ENCODE measurements at regions not wholly inside any gene's neighbourhood (a gene's known extent, or its start where the extent isn't known, plus 50 kb on each side); places are given as distances from the start of the nearest gene placed in this dataset.
A peak's percentile ranks its signal among the peaks of the same experiment; 100 is the strongest.

DNA sequence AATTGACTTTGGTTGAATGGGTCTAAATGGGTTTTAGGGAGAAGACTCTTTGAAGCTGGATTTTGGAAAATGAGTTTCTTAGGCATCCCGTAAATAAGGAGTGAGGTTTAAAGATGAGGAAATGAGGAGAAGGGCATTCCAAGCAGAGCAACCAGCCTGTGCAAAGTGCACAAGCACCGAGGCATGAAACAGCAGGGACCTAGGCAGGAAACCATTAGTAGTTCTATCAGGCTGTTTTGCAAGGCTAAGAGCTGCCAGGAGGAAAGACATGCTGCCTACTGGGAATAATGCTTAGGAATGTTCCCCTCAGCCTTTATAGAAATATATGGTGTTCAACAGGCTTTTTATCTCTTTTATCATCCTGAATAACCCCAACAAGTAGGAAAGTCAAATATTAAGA is 153.1 kb upstream of the FGGY start:
- DNase-seq (ENCODE audit: low read depth in 2 of 2): no peak

DNA sequence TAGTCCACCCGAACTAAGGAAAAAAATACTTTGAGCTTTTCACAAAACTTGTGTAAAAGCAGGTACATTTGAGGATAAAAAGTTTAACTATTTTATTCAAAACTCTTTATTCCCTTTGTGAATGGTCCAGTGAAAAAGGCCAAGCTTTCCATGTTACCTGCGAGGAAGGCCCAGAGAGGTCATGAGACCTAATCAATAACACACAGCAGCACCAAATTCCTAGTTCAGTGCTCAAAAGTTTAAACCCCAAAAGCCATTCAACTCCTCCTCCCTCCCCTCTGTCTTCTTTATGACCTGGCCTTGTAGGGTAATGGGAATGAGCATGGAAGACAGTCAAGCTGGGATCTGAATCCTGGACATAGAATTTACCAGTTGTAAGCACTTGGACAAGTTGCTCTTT is 151.9 kb upstream of the FGGY start:
- DNase-seq (ENCODE audit: low read depth in 2 of 2): no peak

DNA sequence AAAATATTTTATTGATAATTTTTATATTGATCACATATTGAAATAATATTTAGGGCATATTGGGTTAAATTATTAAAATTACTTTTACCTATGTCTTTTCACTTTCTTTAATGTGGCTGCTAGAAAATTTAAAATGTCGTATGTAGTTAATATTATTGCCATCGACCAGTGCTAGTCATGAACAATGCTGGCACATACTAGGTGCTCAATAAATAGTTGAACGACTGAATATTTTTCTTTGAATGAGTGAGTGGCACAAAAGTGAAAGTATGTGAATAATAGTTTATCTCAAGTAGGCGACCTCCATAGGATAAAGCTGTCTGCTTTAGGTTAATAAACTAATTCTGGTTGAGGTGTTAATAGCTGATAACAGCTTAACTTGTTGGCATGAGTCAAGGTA is 150.8 kb upstream of the FGGY start:
- DNase-seq (ENCODE audit: low read depth in 2 of 2): no peak

DNA sequence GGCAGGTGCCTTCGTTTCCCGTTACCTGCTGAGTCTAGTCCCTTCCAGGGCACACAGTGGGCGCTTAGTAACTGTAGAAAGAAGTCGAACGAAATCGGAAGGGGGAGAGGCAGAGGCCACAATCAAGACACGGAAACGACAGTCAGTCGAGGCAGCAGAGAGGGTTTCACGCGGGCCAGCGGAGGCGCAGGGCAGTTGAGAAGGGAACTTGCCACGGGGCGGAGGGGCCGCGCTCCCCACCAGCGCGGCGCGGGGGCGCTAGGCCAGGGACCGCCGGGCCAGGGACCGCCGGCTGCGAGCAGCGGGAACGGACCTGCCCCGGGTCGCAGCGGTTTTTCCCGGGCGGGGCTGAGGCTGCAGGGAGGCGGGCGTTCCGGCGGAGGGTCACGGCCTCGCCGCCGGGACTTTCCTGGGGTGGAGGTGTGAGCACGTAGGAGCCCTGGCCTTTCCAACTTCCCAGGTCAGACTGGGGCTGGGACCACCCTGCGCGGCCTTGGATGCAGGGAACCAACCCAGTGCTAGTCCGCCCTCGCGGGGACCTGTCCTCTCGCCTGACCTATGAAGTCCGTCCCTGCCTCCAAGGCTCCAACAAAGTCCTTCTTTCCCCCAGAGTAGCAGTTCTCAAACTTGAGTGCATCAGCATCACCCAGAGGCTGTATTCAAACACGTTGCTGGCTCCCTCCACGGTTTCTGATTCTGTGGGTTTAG is 150.1 kb upstream of the FGGY start:
- peak; percentile 7 to 17 for DNase-seq (ENCODE audit: low read depth in 2 of 2)

DNA sequence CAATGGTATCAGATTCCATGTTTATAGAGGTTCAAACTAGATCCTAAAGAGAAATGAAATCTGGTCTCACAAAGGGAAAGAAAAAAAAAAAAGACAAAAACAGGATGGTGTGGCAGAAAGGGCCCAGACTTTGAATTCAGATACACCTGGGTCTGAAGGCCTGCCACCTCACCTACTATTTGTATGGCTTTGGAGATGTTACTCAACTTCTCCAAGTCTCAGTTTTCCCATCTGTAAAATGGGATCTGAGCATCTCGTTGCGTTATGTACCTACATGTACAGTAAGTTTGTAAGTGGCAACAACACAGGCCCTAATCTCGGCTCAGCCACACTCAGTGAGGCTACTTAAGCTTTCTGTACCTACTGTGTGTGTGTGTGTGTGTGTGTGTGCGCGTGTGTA is 147.5 kb upstream of the FGGY start:
- no peak for DNase-seq (ENCODE audit: low read depth in 2 of 2)

DNA sequence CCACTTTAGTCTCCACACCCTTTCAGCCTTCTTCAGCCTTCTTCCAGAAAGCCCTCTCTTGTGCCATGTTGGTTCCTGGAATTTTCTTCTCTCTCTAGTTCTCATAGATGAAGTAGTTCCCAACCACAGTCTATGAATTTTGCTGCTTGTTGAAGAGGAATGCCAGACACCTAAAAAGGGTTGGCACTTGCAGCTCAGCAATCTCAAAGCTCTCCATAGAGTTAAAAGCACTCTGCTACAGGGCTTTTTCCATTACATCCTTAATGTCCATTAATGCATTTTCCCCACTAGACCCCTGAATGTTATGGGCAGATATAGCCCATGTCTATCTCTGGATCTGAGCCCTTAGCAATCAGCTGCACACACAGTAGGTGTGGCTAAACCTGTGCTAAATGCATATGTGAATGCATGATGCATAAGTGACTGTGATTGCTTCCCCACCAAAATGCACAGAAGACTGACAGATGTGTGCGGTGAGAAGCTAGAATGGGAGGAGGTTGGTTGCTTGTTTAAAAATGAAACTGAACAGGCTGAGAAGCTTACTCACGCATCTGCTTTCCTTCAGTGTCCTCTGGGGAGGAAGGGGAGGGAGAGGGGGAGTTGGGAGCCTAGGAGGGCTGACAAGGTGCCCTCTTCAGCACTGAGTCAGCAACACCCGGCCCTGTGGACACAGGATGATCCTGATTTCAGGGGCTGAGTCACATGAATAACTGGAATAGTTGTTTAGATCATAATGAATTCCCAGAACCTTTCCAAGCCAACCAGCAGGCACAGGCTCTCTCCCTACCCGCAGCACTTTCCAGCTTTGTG is 146.1 kb upstream of the FGGY start:
- DNase-seq (ENCODE audit: low read depth in 2 of 2): no peak

DNA sequence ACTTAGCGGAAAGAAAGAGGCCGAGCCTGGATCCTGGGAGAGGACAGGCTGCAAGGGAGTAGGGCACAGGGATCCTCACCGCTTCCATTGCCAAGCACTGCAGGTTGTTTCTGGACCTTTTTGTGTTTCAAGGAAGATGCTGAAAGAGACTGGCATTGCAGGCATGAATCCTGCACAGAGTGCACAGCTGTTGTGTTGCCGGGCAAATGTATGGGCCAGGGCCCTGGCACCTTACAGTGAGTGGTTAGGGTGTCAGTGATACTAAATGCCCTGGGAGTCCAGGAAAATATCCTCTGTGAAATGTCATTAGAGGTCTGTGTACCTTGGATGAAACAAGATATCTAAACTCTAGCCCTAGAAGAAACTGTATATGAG is 145.5 kb upstream of the FGGY start:
- DNase-seq (ENCODE audit: low read depth in 2 of 2): no peak

DNA sequence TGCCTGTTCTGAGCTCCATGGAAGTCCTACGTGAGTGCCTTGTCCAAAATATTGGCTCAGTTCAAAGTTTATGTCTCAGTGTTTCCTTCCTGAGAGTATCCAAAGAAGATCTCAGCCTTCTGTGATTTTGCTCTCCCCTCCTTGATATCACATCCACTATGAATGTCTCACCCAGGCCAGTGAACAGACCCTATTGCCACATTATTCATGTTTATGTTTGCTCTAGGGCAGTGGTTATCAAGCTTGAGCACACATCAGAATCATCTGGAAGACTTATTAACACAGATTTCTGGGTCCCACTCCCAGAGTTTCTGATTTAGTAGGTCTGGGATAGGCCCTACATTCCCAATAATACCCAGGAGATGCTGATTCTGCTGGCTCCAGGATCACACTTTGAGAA is 145.0 kb upstream of the FGGY start:
- no peak for DNase-seq (ENCODE audit: low read depth in 2 of 2)

DNA sequence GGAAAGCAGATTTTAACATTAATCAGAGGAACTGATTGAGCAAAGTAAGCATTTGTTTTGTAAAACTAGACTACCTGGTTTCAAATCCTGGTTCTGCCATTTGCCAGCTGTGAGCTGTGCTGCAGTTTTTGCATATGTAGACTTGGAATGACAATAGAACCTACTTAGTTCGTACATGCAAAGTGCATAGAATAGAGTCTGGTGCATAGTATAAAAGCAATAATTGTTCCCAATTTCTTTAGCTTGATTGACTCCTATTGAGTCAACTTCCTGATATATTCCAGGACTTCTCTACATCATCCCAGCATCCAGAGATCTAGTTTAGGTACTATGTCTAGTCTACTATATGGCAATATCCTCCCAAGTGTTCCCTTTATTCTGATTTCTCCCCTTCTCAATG is 144.4 kb upstream of the FGGY start:
- DNase-seq (ENCODE audit: low read depth in 2 of 2): no peak

DNA sequence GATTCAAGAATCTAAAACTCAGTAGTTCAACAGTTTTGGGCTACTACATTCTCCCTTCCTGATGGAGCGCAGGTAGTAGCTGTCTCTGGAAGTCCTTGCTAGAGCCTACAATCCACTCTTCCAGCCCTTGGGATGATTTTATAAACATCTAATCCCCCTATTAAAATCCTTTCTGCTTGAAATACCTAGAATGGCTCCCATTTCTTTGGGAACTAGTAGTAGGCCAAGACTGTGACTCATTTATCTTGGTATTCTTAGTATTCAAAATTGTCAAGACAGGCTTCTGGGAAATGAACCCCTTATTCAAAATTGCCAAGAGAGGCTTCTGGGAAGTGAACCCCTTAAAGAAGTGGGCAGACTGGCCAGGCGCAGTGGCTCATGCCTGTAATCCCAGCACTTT is 142.5 kb upstream of the FGGY start:
- no peak for DNase-seq (ENCODE audit: low read depth in 2 of 2)

DNA sequence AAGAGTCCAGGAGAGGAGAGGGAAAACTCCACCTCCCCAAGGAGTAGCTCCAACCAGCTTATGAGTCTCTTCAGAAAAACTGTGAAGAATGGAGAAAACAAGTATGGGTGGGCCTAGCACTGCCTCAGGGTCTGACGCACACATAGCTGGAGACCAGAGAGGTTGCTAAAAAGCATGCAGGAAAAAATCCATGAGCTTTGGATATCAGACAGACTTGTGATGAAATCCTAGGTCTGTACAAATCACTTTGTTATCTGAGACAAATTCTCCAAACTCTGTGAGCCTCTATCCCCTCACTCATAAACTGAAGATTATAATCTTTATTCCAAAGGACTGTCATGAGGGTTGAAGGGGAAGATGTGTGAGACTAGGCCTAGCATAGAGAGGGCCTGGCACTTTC is 141.5 kb upstream of the FGGY start:
- no peak for DNase-seq (ENCODE audit: low read depth in 2 of 2)

DNA sequence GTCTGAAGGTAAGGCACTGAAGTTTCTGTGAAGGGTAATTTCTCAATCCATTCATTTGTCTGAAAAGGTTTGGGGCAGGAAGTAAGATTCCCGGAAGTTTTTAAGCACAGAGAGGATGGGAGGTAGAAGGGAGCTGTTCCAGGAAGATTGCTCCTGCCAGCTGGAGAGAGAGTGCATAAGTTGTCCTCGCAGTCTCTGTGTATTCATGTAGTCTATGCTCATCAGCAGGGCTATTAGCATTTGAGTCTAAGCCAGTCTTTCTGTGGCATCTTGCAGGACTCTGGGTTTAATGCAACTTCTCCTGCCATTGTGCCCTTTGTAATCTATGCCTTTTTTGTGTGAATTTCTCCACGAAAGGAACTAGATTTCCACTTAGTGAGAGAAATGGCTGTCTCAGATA is 140.8 kb upstream of the FGGY start:
- DNase-seq (ENCODE audit: low read depth in 2 of 2): no peak

DNA sequence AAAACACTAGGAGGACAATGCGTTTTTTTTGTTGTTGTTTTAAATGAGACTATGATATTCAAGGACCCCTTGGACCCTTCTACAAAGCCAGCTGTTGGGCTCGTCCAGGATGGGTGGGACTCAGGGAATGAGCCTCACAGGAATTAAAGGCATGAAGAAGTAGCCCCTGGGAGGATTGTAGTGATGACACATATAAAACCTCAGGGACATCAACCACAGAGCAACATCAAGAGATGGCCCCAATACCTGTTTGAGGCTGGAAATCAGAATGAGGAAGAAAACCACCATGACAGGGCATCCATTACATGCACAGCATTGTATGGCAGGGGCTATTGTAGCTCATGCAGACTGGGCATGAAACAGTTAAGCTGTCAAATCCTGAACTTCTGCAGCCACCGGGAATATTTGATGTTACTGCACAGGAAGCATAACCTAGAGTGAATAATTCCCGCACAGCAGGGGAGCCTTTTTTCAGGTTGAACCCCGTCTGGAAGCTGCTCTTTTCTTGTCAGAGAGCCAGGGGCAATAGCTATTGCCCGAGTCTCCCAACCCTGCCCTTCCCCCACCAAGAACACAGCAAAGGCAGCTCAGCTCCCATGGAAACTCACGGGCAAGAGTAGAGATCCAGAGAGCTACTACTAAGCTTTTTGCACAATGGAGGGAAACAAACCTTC is 140.2 kb upstream of the FGGY start:
- no peak for DNase-seq (ENCODE audit: low read depth in 2 of 2)

DNA sequence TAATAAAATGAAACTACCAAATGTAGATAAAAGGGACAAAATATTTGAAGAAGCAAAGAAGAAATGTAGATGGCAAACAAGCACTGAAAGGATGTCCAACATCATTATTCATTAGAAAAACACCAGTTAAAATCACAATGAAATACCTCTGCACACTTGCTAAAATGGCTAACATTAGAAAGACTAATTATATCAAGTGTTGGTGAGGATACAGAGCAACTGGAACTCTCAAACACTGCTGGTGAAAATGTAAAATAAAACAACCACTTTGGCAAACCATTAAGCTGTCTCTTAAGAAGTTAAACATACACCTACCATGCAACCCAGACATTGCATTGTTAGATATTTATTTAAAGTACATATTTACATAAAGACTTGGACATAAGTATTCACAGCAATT is 138.6 kb upstream of the FGGY start:
- no peak for DNase-seq (ENCODE audit: low read depth in 2 of 2)

DNA sequence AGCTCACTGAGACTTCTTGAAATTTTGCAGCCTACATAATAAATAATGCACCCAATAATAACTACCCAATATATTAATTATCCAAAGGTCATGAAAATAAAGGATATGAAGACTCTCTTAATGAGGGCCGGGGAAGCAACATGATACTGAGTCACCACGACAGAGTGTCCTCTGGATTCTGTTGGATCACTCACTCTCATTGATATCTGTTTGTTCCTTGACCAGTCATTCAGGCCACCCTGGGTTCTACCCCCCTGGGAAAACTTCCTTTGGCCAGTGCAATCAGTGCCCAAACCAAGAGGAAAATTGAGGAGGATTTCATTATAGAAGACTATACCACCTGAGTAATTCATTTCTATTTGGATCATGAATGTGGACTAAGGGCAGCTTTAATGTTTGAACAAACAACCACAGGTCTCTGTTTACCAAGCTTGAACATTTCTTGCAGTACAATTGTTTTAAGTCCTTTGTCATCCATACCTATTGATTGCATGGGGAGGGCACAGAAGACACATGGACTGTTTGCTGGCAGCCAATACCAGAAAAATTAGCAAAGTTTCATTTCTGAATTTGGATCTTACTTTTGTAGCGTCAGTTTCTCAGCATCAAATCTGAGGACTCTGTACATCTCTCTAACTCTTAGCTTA is 137.2 kb upstream of the FGGY start:
- no peak for DNase-seq (ENCODE audit: low read depth in 2 of 2)

DNA sequence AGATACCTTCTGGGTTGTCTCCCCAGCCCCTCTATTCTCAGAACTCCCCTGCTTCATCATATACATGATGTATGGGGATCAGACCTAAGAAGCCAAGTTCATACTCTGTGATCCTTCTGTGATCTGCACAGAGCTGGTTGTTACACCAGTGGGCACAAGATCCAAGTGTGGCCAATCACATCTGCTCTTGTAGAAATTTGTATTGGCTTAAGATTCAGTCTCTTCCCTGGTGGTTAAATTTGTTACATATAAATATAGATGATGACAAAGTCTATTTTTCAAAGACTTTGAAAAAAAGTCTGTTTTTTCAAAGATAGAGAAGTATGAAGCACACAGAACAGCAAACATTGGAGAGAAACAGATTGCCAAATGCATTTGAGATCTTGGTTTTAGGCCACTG is 135.8 kb upstream of the FGGY start:
- no peak for DNase-seq (ENCODE audit: low read depth in 2 of 2)

DNA sequence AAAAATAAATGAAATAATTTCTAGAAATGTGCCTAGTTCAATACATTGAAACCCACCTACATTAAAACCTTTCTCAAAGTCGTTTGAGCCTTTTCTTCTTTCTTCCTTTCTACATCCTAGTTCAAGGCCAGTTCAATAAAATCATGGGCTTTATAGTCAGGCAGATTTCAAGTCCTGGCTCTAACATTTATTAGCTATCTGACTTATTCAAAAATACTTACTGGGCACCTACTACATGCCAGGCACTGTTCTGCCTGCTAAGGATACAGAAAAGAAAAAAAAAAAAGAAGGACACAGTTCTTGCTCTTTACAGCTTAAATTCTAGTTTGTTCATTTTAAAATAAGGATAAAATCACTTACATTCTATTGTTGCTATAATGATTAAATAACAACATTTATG is 134.2 kb upstream of the FGGY start:
- no peak for DNase-seq (ENCODE audit: low read depth in 2 of 2)

DNA sequence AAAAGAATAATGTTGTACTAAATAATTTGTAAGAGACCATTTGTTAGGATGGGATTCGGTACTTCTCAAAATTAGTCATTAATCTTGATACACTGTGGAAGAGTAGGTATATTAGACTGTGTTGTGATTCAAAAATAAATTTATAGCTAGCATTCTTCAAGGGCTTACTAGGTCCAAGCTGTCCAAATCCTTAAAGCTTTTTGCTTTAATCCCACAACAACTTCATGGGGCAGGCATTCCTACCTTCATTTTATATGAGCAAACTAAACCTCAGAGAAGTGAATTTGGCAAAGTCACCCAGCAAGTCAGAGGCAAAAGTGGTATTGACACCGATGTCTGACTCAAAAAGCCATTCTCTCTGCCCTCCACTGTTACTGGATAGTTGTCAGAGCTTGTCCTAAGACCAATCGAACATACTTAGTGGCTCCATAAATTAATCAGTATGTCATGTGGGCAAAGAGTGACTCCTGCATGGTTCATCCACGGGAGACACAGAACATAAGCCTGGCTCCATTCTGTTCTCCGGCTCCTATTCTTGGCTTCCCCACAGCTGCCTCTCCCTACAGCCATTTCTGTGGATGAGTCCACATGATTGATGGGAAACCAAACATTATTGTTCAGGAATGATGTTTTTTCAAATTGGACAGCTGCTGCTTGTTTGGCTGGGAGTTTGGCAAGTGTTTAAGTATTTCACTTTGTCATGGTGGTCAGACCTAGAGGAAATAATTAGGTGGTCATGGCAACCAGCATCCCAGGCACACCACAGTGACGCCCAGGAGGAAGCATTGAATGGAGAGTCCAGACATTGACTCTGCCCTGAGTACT is 133.4 kb upstream of the FGGY start:
- no peak for DNase-seq (ENCODE audit: low read depth in 2 of 2)

DNA sequence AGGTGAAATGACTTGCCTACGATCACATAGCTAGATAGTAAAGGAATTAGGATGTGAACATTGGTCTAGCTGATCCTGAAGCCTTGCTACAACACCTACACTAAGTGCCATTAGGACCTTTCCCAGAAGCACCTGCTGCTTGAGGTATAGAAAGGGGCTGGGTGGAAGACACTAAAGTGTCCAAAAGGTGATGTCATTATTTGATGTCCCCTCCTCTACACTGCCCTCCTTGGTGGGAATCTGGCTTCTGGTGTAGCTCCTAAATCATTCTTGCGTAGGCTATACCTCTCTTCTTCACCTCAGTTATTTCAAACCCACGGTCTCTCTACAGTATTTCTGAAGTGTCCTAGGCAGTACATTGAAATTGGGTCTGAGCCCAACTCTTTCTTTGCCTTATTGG is 132.5 kb upstream of the FGGY start:
- DNase-seq (ENCODE audit: low read depth in 2 of 2): no peak

DNA sequence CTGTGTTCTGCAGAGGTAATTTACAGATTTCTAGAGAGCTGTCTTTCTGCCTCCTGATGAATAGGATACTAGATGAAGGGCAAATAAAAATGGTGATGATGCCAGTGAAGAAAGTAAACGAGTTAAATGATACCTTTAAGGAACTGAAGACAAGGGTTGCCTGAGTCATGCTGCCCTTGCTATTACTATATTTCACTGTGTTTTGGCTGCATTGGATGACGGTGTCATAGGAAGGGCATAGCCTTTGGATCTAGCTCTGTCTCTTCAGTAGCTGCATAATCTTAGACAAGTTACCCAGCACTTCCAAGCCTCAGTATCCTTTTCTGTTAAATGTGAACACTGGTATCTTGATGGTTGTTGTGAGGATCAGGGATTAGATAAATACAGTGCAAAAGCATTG is 131.5 kb upstream of the FGGY start:
- DNase-seq (ENCODE audit: low read depth in 2 of 2): no peak

DNA sequence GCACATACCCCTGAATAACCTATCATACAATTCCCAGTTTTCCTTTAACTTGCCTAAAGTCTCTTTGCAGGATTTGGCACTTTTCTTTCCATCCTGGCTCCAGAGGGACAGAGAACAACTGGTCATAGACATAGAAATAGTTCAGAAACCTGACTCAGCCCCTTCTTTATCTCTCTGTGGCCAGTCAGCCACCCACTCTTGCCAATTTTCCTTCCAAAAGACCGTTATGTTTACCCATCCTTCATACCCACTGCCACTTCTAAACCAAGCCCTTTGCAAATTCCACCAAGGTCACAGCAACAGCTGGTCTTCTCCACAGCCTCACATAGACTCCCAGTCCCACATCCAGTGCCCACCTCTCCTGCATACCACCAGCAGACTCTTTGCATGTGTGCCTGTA is 127.2 kb upstream of the FGGY start:
- DNase-seq (ENCODE audit: low read depth in 2 of 2): no peak

DNA sequence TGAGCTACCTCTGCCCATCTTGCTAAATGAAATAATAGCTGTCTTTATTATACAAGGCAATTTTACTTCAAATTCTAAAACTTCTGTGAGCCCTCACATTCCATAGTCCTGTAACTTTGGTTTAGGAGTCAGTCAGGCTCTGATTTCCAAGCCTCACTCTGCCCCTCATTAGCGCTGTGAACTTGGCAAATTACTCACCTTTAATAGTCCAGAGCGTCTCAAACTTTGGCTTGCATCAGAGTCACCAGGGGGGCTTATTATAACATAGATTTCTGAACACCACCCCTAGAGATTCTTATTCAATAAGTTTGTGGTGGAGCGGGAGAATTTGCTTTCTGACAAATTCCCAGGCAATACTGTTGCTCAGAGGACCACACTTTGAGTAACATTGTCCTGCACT is 126.2 kb upstream of the FGGY start:
- no peak for DNase-seq (ENCODE audit: low read depth in 2 of 2)
